Rectal smooth muscle tissue (tissue), 1 donor: ENCODE measurements at regions not wholly inside any gene's neighbourhood (a gene's known extent, or its start where the extent isn't known, plus 50 kb on each side); places are given as distances from the start of the nearest gene placed in this dataset.
"Not testable (repeated sequence)": the region's sequence is repeated elsewhere in the genome, so short reads cannot be mapped to it uniquely, and the experiment has no call there.

Experiments
- H3K27ac ChIP-seq: one replicate; pipeline ENCODE4 v1.7.0; 2013; ENCODE audit warnings: low read depth, low read length, inconsistent platforms
- H3K27me3 ChIP-seq: one replicate; pipeline ENCODE4 v1.7.0; 2013; ENCODE audit warnings: low read length; ENCODE audit not compliant: control insufficient read depth, insufficient read depth
- H3K36me3 ChIP-seq: one replicate; pipeline ENCODE4 v1.7.0; 2013; ENCODE audit warnings: low read length; ENCODE audit not compliant: control insufficient read depth, insufficient read depth
- H3K4me1 ChIP-seq: one replicate; pipeline ENCODE4 v1.7.0; 2013; ENCODE audit warnings: low read length; ENCODE audit not compliant: control insufficient read depth, insufficient read depth
- H3K4me3 ChIP-seq: one replicate; pipeline ENCODE4 v1.7.0; 2013; ENCODE audit warnings: low read length
- H3K9ac ChIP-seq: one replicate; pipeline ENCODE4 v1.7.0; 2013; ENCODE audit warnings: low read length

DNA sequence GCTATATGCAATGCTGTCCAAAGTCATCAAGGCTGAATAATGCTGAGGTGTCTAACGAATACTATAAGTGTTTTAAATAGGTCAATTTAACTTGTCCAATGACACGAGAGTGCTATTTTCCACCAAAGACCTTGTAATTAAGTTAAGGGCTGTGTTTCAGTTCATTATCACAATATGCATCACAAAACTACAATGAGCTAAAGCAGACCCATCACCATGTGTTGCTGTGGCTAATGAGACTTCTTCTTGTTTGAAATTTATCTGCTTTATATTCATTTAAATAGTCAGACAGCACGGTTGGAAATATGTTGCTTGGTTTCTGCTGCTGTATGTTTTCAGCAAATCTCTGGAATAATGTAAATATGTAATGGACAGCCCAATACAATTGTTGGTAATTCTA is 292.5 kb upstream of the VSTM2A start:
- no peaks in the 10 kb centered on the region for H3K27me3 ChIP-seq
- no peaks in the 10 kb centered on the region for H3K36me3 ChIP-seq
- H3K9ac ChIP-seq = no peak overlapping the region
- H3K4me1 ChIP-seq = no peaks in the 10 kb centered on the region
- H3K4me3 ChIP-seq = no peak overlapping the region
- H3K27ac ChIP-seq = no peak overlapping the region

GRCh38 chr7:54252256-54253035 is 289.7 kb upstream of the VSTM2A start:
- Histone ChIP-seq H3K9ac (no peak overlapping the region), H3K27me3 (no peaks in the 10 kb centered on the region), H3K27ac (no peak overlapping the region), H3K36me3 (no peaks in the 10 kb centered on the region), H3K4me1 (no peaks in the 10 kb centered on the region), H3K4me3 (no peak overlapping the region)

DNA sequence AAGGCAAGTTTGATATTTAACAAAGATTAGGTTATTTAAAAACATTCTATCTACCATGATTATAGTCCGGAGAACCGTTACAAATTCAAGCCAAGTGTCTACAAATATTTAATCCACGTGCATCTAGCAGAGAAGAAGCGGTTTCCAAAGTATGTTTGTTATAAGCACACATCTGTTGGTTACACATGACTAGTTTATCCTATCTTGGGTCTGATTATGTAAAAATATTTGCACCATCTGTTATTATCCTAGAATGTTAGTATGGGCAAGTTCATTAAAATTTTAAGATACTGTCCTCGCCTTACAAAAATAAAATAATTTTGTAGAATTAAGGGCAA is 289.2 kb upstream of the VSTM2A start:
- H3K27ac ChIP-seq = no peak overlapping the region
- no peaks in the 10 kb centered on the region for H3K27me3 ChIP-seq
- no peaks in the 10 kb centered on the region for H3K36me3 ChIP-seq
- H3K9ac ChIP-seq = no peak overlapping the region
- no peak overlapping the region for H3K4me3 ChIP-seq
- H3K4me1 ChIP-seq = no peaks in the 10 kb centered on the region

- Histone ChIP-seq H3K27me3 (no peaks in the 10 kb centered on the region), H3K9ac (no peak overlapping the region), H3K27ac (no peak overlapping the region), H3K4me3 (no peak overlapping the region), H3K4me1 (no peaks in the 10 kb centered on the region), H3K36me3 (no peaks in the 10 kb centered on the region)
Measured at GRCh38 chr7:54255242-54255641, 286.9 kb upstream of the VSTM2A start.

GRCh38 chr7:54259185-54259584 is 283.0 kb upstream of the VSTM2A start:
- Histone ChIP-seq H3K9ac (no peak overlapping the region), H3K36me3 (no peaks in the 10 kb centered on the region), H3K27me3 (no peaks in the 10 kb centered on the region), H3K27ac (no peak overlapping the region), H3K4me3 (no peak overlapping the region), H3K4me1 (no peaks in the 10 kb centered on the region)

GRCh38 chr7:54260941-54261371 is 281.2 kb upstream of the VSTM2A start:
- H3K9ac ChIP-seq = no peak overlapping the region
- H3K36me3 ChIP-seq = no peaks in the 10 kb centered on the region
- no peak overlapping the region for H3K27ac ChIP-seq
- no peaks in the 10 kb centered on the region for H3K4me1 ChIP-seq
- no peak overlapping the region for H3K4me3 ChIP-seq
- no peaks in the 10 kb centered on the region for H3K27me3 ChIP-seq

- H3K4me1 ChIP-seq = no peaks in the 10 kb centered on the region
- no peaks in the 10 kb centered on the region for H3K36me3 ChIP-seq
- no peak overlapping the region for H3K9ac ChIP-seq
- no peaks in the 10 kb centered on the region for H3K27me3 ChIP-seq
- H3K27ac ChIP-seq = no peak overlapping the region
- H3K4me3 ChIP-seq = no peak overlapping the region
Measured at GRCh38 chr7:54278847-54279246, 263.3 kb upstream of the VSTM2A start.

DNA sequence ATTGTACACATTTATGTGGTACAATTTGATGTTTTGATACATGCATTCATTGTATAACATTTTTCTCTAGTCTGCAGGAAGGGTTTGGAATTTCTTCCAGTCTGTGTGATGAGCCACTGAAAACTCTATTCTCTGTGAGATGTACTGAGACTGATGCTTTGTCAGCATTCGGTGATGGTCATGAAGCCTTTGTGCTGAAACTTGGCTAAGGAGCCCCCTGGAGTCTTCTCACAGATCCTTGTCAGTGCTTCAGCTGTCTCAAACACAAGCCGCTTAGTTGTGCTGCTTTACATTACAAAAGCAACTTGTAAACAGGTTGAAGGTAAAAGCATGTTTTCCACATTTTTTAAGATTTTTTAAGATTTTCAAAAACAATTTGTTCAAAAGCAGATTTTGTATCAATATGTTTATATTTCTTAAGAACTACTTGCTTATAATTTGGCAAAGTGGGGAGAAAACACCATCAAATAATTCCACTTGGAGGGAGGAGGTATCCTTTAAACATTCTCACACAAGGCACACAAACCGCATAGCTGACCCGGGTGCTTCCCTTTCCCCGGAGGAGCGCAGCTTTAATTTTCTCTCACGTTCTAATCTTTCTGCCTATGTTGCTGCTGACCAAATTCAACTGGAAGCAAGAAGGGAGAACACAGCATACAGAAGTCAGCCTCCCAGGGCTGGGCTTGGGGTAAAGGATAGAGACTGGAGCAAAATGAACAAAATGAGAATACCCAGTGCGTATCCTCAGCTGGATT is 249.8 kb upstream of the VSTM2A start:
- Histone ChIP-seq H3K4me3 (no peak overlapping the region), H3K36me3 (no peaks in the 10 kb centered on the region), H3K27ac (no peak overlapping the region), H3K27me3 (no peaks in the 10 kb centered on the region), H3K9ac (no peak overlapping the region), H3K4me1 (no peaks in the 10 kb centered on the region)

GRCh38 chr7:54299426-54299825 is 242.7 kb upstream of the VSTM2A start:
- Histone ChIP-seq H3K36me3 (no peaks in the 10 kb centered on the region), H3K4me1 (no peaks in the 10 kb centered on the region), H3K9ac (no peak overlapping the region), H3K27me3 (no peaks in the 10 kb centered on the region), H3K4me3 (no peak overlapping the region), H3K27ac (no peak overlapping the region)

DNA sequence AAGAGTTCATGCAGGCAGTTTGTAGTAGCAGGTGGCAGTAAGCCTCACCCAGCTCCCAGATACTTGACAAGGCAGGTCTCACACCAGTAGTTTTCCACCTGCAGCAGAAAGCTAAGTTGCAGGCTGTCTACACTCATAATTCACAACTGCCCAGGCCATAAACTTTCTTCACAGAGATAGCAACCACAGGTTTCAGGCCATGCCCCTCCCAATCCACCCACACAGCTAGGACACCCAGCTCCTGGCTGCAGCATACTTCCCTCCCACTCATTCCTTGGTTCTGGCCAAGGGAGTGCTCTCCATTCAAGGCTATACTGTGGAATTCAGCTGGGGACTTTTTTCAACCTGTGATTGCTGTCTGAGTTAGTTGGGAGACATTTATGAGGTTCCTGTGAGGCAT is 226.2 kb upstream of the VSTM2A start:
- H3K9ac ChIP-seq, H3K4me3 ChIP-seq, H3K27ac ChIP-seq, H3K36me3 ChIP-seq, H3K4me1 ChIP-seq, H3K27me3 ChIP-seq: not testable (repeated sequence)

DNA sequence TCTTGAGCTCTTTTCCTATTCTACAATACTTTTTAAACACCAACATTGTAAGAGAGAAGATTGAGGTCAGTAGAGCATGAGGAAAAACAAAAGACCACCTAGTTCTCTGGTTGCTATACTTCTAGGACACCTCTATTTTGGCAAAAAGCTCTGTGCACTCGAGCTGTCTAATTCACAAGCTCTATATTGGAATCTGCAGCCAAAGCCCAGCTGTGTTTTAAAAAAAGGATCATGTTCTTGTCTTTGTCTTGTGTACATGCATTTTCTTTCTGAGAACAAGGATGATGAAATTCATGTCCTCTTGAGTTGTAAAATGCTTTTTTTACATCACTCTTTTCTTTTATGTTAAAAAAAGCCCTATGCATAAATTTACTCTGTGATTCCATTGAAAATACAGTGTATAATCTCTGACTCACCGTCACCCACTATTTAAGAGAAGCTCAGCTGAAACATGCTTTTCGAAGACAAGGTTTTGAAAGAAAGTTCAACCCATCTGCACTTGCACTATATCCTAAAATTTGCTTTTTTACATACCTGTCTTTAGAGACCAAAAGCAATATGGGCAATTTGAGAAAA is 215.5 kb upstream of the VSTM2A start:
- Histone ChIP-seq H3K36me3 (no peaks in the 10 kb centered on the region), H3K4me3 (no peak overlapping the region), H3K27ac (no peak overlapping the region), H3K9ac (no peak overlapping the region), H3K4me1 (no peaks in the 10 kb centered on the region), H3K27me3 (no peaks in the 10 kb centered on the region)

DNA sequence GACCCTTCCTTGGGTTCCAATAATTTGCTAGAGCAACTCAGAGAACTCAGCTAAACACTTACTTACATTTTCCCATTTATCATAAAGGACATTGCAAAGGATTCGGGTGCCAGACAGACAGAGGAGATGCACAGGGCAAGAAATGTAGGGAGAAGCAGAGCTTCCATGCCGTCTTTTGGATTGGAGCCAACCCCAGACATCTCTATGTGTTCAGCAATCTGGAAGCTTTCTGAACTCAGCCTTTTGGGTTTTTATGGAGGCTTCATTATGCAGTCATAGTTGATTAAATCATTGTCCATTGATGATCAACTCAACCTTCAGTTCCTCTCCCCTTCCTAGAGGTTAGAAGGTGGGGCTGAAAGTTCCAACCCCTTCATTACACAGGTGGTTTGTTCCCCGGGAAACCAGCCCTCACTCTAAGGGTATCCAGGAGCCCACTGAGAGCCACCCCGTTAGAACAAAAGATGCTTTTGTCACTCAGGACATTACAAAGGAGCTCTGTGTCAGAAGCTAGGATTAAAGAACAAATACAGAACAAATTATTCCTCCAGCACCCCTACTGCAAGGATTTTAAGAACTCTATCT is 211.9 kb upstream of the VSTM2A start:
- H3K36me3 ChIP-seq = no peaks in the 10 kb centered on the region
- no peaks in the 10 kb centered on the region for H3K4me1 ChIP-seq
- H3K4me3 ChIP-seq = no peak overlapping the region
- H3K27me3 ChIP-seq = no peaks in the 10 kb centered on the region
- H3K9ac ChIP-seq = no peak overlapping the region
- H3K27ac ChIP-seq = no peak overlapping the region
